Right lobe of liver (tissue), 6 donors: ENCODE measurements at regions not wholly inside any gene's neighbourhood (a gene's known extent, or its start where the extent isn't known, plus 50 kb on each side); places are given as distances from the start of the nearest gene placed in this dataset.

Source experiments
- ATAC-seq, 4 donors: fragments of 200-7000 bp; cut with Tn5 transposase; one replicate each; pipeline ENCODE4 v1.9.1; 2020; ENCODE audit warnings: mild to moderate bottlenecking in 4 of 4, moderate library complexity in 4 of 4
- DNase-seq, 3 donors: peaks; one replicate each; pipeline ENCODE4 v3.0.0-alpha.2; 2020
- H3K27ac ChIP-seq, 3 donors: fragments of 200-600 bp; one replicate each; pipeline ENCODE4 v1.8.0; 2022
- H3K27me3 ChIP-seq, 2 donors: fragments of 200-600 bp; one replicate each; pipeline ENCODE4 v1.8.0; 2022
- H3K36me3 ChIP-seq, 4 donors: fragments of 200-600 bp; sonication (generic) in 1 of 4; one replicate each; pipeline versions ENCODE4 v1.5.1 to v1.8.0; 2017 to 2022; ENCODE audit warnings: control low read depth in 1 of 4
- H3K4me1 ChIP-seq, 4 donors: fragments of 200-600 bp; sonication (generic) in 1 of 4; one replicate each; pipeline versions ENCODE4 v1.5.1 to v1.8.0; 2017 to 2022; ENCODE audit warnings: control low read depth in 1 of 4
- H3K4me3 ChIP-seq, 3 donors: fragments of 200-600 bp; one replicate each; pipeline ENCODE4 v1.8.0; 2022
- H3K9me3 ChIP-seq, 4 donors: fragments of 200-600 bp; sonication (generic) in 1 of 4; one replicate each; pipeline versions ENCODE4 v1.5.1 to v1.8.0; 2017 to 2022; ENCODE audit warnings: control low read depth in 1 of 4
- POLR2A ChIP-seq: fragments of 450-650 bp; IDR thresholded peaks from one replicate; pipeline ENCODE4 v1.6.1; 2017; ENCODE audit warnings: antibody characterized with exemption, mild to moderate bottlenecking
- WGBS: methylation state at CpG from one replicate; pipeline ENCODE4 v1.1.6; 2018; ENCODE audit warnings: low coverage, low lambda C conversion rate; ENCODE audit not compliant: insufficient coverage; ENCODE audit errors: missing lambda C conversion rate; 5-methylcytosine and 5-hydroxymethylcytosine counted together
- intact Hi-C, 2 donors: fragments of 100-400 bp; cut with DNase I; formaldehyde crosslinking; loops; one replicate each; pipeline versions ENCODE4 v1.11.2 to v1.14.1; 2022
- TF ChIP-seq, protein P1 (sequence below), 4 donors: fragments of 200-600 bp in 3 of 4; fragments of 450-650 bp in 1 of 4; IDR thresholded peaks; one replicate each; pipeline versions ENCODE4 v1.5.1 to v1.8.0; 2016 to 2022; ENCODE audit warnings: antibody characterized with exemption in 4 of 4, mild to moderate bottlenecking in 2 of 4
- donor health status: DM: no; HTN: yes; CAD: no.
- donor health status: DM: no; HTN: no; CAD: no.
- donor health status: DM: no; HTN: no; CAD: no.
- donor health status: DM: no; HTN: yes; CAD: no.
- donor health status: DM: no; HTN: yes; CAD: no.

DNA sequence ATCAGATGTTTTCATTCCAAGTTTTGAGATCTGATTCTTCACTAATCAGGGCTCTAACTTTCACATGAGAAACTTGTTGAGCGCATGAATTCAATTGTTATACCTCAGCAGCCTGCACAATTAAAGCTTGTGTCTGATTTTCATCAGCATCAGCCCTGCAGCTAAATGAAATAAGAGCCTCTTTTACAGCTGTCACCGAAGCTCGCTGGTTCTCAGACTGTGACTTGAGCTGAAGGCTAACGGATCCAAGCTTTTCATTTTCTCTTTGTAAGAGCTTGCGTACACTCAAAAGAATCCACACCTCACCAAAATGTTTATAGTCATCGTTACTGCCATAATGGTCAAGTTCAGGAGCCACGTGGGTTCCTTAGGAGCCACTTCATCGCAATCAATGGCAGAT is 65.5 kb upstream of the BEGAIN start:
- Histone ChIP-seq H3K27me3 (no peaks in the 10 kb centered on the region), H3K27ac (no peak overlapping the region), H3K4me3 (no peak overlapping the region), H3K9me3 (no peaks in the 10 kb centered on the region), H3K4me1 (peaks cover 0 to 13% (median 4%) of the 10 kb centered on the region in 4 donors), H3K36me3 (no peaks in the 10 kb centered on the region)
- WGBS, result 88% methylated on average over 5 of the region's 8 CpGs
- no peak for TF ChIP-seq POLR2A
- TF ChIP-seq, protein P1, sequence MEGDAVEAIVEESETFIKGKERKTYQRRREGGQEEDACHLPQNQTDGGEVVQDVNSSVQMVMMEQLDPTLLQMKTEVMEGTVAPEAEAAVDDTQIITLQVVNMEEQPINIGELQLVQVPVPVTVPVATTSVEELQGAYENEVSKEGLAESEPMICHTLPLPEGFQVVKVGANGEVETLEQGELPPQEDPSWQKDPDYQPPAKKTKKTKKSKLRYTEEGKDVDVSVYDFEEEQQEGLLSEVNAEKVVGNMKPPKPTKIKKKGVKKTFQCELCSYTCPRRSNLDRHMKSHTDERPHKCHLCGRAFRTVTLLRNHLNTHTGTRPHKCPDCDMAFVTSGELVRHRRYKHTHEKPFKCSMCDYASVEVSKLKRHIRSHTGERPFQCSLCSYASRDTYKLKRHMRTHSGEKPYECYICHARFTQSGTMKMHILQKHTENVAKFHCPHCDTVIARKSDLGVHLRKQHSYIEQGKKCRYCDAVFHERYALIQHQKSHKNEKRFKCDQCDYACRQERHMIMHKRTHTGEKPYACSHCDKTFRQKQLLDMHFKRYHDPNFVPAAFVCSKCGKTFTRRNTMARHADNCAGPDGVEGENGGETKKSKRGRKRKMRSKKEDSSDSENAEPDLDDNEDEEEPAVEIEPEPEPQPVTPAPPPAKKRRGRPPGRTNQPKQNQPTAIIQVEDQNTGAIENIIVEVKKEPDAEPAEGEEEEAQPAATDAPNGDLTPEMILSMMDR (IDR thresholded peaks at IDR 0.05), result no peak
- DNase-seq (no peak), ATAC-seq (no peak)
- intact Hi-C loops, result loop anchor here in 1 of 2 donors (10.0 kb wide), 2 partner anchors 118 to 208 kb away; no protein-coding TSS in a partner anchor

- DNase-seq (no peak), ATAC-seq (no peak)
- Histone ChIP-seq H3K27me3 (no peaks in the 10 kb centered on the region), H3K4me3 (no peak overlapping the region), H3K27ac (no peak overlapping the region), H3K9me3 (no peaks in the 10 kb centered on the region), H3K4me1 (peaks cover 0 to 12% (median 3%) of the 10 kb centered on the region in 4 donors), H3K36me3 (no peaks in the 10 kb centered on the region)
- TF ChIP-seq, protein P1 (IDR thresholded peaks at IDR 0.05), result peak; percentile 26 to 49 (median 34)
- TF ChIP-seq POLR2A, result no peak
- intact Hi-C loops, result loop anchor here in 1 of 2 donors (10.0 kb wide), 2 partner anchors 119 to 209 kb away; no protein-coding TSS in a partner anchor
- 52% methylated on average over 12 of the region's 15 CpGs for WGBS
These were observed 66.2 kb upstream of the BEGAIN start for GRCh38 chr14:100653409-100653808.

DNA sequence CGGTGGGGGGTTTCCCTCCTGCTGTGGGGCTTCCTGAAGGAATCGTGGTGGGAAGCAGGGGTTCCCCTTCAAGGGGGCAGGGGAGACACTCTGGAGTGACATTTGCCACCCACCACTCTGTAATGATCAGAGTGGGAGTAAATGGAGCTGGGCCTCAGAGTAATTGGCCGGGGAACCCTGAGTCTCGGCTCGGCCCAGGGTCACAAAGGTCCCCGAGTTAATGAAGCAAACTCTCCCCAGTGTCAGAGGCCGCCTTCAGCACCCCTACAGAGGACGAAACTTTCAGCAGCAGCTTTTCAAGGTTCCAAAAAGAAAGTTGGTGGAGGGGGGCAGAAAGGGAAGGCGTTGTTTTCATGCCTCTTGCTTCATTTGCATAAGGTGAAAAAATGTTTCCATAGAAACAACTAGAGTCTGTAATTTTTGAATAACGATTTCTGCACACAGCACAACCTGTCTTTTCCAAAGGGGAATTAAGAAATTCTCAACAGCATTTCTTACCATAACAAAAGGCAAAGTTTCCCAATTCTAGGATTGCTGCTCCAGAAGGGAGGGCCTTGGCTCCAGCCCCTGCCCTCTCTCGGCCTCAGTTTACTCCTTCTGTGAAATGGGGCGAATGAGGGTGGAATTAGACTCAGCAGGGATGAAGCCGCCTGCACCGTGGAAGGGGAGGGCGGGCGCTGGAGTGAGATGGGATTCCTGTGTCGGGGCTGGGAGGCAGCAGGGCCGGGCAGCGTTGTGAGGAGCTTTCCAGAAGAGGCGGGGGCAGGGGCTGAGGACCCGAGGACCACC is 67.0 kb upstream of the BEGAIN start:
- no peak for TF ChIP-seq POLR2A
- TF ChIP-seq, protein P1 (IDR thresholded peaks at IDR 0.05), result no peak
- Histone ChIP-seq H3K9me3 (no peaks in the 10 kb centered on the region), H3K27ac (no peak overlapping the region), H3K4me1 (peaks cover 0 to 10% (median 0%) of the 10 kb centered on the region in 4 donors), H3K36me3 (no peaks in the 10 kb centered on the region), H3K4me3 (peak overlapping the region in 2 of 3 donors; percentile 36 to 40), H3K27me3 (no peaks in the 10 kb centered on the region)
- 54% methylated on average over 11 of the region's 21 CpGs for WGBS
- peak; percentile 9 to 45 (median 36) for ATAC-seq
- DNase-seq, result no peak
- intact Hi-C loops, result loop anchor here in 1 of 2 donors (10.0 kb wide), 2 partner anchors 119 to 209 kb away; no protein-coding TSS in a partner anchor

- peaks cover 0 to 15% (median 0%) of the 10 kb centered on the region in 4 donors for H3K4me1 ChIP-seq
- no peaks in the 10 kb centered on the region for H3K36me3 ChIP-seq
- H3K4me3 ChIP-seq, result peak overlapping the region in 2 of 3 donors; percentile 36 to 40
- no peaks in the 10 kb centered on the region for H3K9me3 ChIP-seq
- TF ChIP-seq, protein P1 (IDR thresholded peaks at IDR 0.05), result peak; percentile 69 to 83 (median 80)
- no peak for TF ChIP-seq POLR2A
- no peaks in the 10 kb centered on the region for H3K27me3 ChIP-seq
- H3K27ac ChIP-seq, result no peak overlapping the region
- intact Hi-C loops, result loop anchor here (5.0 to 10.0 kb wide), 4 partner anchors 120 to 273 kb away; no protein-coding TSS in a partner anchor
- WGBS, result 23% methylated on average over 5 of the region's 43 CpGs
- peak; percentile 67 to 74 (median 68) for DNase-seq
- peak; percentile 85 to 93 (median 90) for ATAC-seq
These were observed 67.9 kb upstream of the BEGAIN start for GRCh38 chr14:100654814-100655740.
